Caco-2 (cell line): ENCODE measurements at regions not wholly inside any gene's neighbourhood (a gene's known extent, or its start where the extent isn't known, plus 50 kb on each side); places are given as distances from the start of the nearest gene placed in this dataset.

Experiments used
- BruUV-seq: library from RNA; stranded (reverse); fragments of 400-500 nt; replicated peaks from 2 replicates; lab custom pipeline; 2021; lab: Mats Ljungman, UMichigan
- CTCF ChIA-PET: fragments of 300-600 bp; sonication (Branson Sonifier 250); formaldehyde crosslinking; loops from one replicate; lab custom pipeline; 2022; ENCODE audit warnings: antibody characterized with exemption; lab: Charles Lee
- POLR2A ChIA-PET: fragments of 300-600 bp; sonication (Branson Sonifier 250); formaldehyde crosslinking; loops from one replicate; lab custom pipeline; 2022; ENCODE audit warnings: antibody characterized with exemption; lab: Charles Lee
- DNase-seq, 2 experiments: peaks; one replicate each; pipeline versions ENCODE4 v3.0.0 to v3.0.0-alpha.2; 2020 to 2022
- H3K27me3 ChIP-seq: replicated peaks from 2 replicates; pipeline ENCODE4 v1.6.0; 2011; ENCODE audit warnings: low read length; ENCODE audit not compliant: control insufficient read depth, insufficient read depth
- H3K36me3 ChIP-seq: 2 replicates; pipeline ENCODE4 v1.5.1; 2011; ENCODE audit warnings: low read length; ENCODE audit not compliant: control insufficient read depth, insufficient read depth
- H3K4me1 ChIP-seq: fragments of 250-450 bp; sonication (Bioruptor Pico); 2 replicates; pipeline ENCODE4 v1.5.1; 2020; ENCODE audit warnings: mild to moderate bottlenecking
- H3K4me3 ChIP-seq: 2 replicates; pipeline ENCODE4 v1.5.1; 2011; ENCODE audit warnings: low read depth, mild to moderate bottlenecking, control low read depth, low read length
- H3K9me3 ChIP-seq: fragments of 250-450 bp; sonication (Bioruptor Pico); 2 replicates; pipeline ENCODE4 v1.5.1; 2020; ENCODE audit warnings: mild to moderate bottlenecking, moderate library complexity
- H3K27ac Mint-ChIP-seq: one replicate; pipeline ENCODE4 v1.8.0; 2022; ENCODE audit warnings: mixed read lengths; ENCODE audit not compliant: unreplicated experiment
- H3K27me3 Mint-ChIP-seq: one replicate; pipeline ENCODE4 v1.8.0; 2022; ENCODE audit warnings: mixed read lengths; ENCODE audit not compliant: insufficient read depth, unreplicated experiment
- H3K36me3 Mint-ChIP-seq: one replicate; pipeline ENCODE4 v1.8.0; 2022; ENCODE audit warnings: mild to moderate bottlenecking, mixed read lengths; ENCODE audit not compliant: insufficient read depth, unreplicated experiment
- H3K4me1 Mint-ChIP-seq: one replicate; pipeline ENCODE4 v1.8.0; 2022; ENCODE audit warnings: low read depth, mixed read lengths; ENCODE audit not compliant: unreplicated experiment
- H3K4me3 Mint-ChIP-seq: one replicate; pipeline ENCODE4 v1.8.0; 2022; ENCODE audit warnings: mild to moderate bottlenecking, moderate library complexity, mixed read lengths; ENCODE audit not compliant: unreplicated experiment
- H3K9me3 Mint-ChIP-seq: one replicate; pipeline ENCODE4 v1.8.0; 2022; ENCODE audit warnings: mixed read lengths; ENCODE audit not compliant: unreplicated experiment
- CTCF ChIP-seq, 2 experiments: fragments of 200-600 bp in 1 of 2; IDR thresholded peaks; 1 replicate in 1 of 2; 2 replicates in 1 of 2; pipeline versions ENCODE4 v1.5.1 to v1.8.0; 2011 to 2022; ENCODE audit warnings: antibody characterized with exemption in 1 of 2, control low read depth in 1 of 2, inconsistent platforms in 1 of 2, low read depth in 1 of 2, low read length in 1 of 2, mild to moderate bottlenecking in 1 of 2, moderate library complexity in 1 of 2; ENCODE audit not compliant: insufficient read depth in 1 of 2, severe bottlenecking in 1 of 2, unreplicated experiment in 1 of 2
- intact Hi-C: fragments of 100-400 bp; cut with micrococcal nuclease; formaldehyde crosslinking; loops from one replicate; pipeline ENCODE4 v1.10.0; 2022; ENCODE audit not compliant: unreplicated experiment

GRCh38 chr5:135192351-135192750, 158.3 kb upstream of the PITX1 start:
- H3K4me3 ChIP-seq, result no peak overlapping the region
- H3K9me3 ChIP-seq, result no peaks in the 10 kb centered on the region
- no peaks in the 10 kb centered on the region for H3K36me3 ChIP-seq
- H3K27me3 ChIP-seq, result no peaks in the 10 kb centered on the region
- no peak for DNase-seq
- CTCF ChIA-PET, result interaction anchor here (0.8 to 1.5 kb wide), 2 partner anchors 13 to 288 kb away, joined by 3 to 7 read pairs; partner anchors contain the start of gene PCBD2
- H3K4me3 Mint-ChIP-seq, result no peak overlapping the region
- H3K27ac Mint-ChIP-seq, result peak overlapping the region; percentile 76
- H3K36me3 Mint-ChIP-seq, result peaks cover 7% of the 10 kb centered on the region
- intact Hi-C loops, result no loop called here
- POLR2A ChIA-PET, result no interaction called here
- H3K4me1 ChIP-seq, result peaks cover 24% of the 10 kb centered on the region
- no peak for TF ChIP-seq CTCF (IDR thresholded peaks at IDR 0.05; ENCODE audit: insufficient read depth in 1 of 2, low read depth in 1 of 2, low read length in 1 of 2, severe bottlenecking in 1 of 2, unreplicated experiment in 1 of 2)
- no TSS peak for BruUV-seq
- H3K4me1 Mint-ChIP-seq, result peaks cover 5% of the 10 kb centered on the region
- no peaks in the 10 kb centered on the region for H3K27me3 Mint-ChIP-seq
- H3K9me3 Mint-ChIP-seq, result peaks cover 12% of the 10 kb centered on the region

DNA sequence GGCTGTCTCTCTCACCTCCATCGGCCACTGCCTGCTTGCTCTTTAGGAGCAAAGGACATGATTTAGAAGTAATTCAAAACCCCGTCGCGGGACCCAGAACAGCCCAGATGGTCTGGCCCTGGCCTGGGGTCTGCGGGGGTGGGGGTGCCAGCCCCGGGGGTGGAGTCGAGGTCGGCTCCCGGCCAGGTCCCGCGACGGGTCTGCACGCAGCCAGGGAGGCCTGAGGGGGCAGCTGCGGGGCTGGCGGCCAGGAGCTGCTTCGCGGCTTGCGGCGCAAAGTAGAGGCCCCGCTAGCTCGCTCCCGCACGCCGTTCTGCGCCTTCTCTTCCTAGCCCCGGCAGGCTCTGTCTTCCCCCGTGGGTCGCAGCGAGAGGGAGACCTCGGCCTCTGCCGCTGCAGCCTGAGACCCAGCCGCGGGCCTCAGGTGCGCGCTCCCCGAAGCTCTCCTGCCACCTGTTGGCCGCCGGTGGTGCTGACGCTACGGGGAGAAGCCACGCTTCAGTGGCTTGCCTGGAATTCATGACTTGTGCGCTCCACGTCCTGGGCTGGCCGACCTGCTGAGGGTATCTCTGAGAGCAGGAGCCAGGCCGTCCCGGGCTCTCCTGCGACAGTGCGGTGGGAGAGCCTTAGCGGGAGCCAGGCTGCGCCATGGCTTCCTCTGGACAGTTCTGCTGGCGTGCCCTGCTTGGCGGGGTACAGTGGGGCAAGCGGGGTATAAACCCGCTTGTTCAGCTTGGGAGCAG, 157.2 kb upstream of the PITX1 start:
- peaks cover 7% of the 10 kb centered on the region for H3K36me3 Mint-ChIP-seq
- Histone ChIP-seq H3K4me3 (peak overlapping the region; percentile 72), H3K4me1 (peaks cover 35% of the 10 kb centered on the region), H3K27me3 (no peaks in the 10 kb centered on the region), H3K36me3 (no peaks in the 10 kb centered on the region), H3K9me3 (no peaks in the 10 kb centered on the region)
- peak overlapping the region; percentile 81 for H3K4me3 Mint-ChIP-seq
- peaks cover 16% of the 10 kb centered on the region for H3K4me1 Mint-ChIP-seq
- ChIA-PET CTCF (interaction anchor here (0.5 to 3.2 kb wide), 13 partner anchors 12 to 363 kb away, joined by 3 to 20 read pairs (median 3); partner anchors contain the start of gene PCBD2), POLR2A (no interaction called here)
- no peaks in the 10 kb centered on the region for H3K27me3 Mint-ChIP-seq
- H3K9me3 Mint-ChIP-seq, result peaks cover under 1% of the 10 kb centered on the region
- intact Hi-C loops, result loop anchor here (1.0 kb wide), 4 partner anchors 141 to 274 kb away; no protein-coding TSS in a partner anchor
- TF ChIP-seq CTCF (IDR thresholded peaks at IDR 0.05; ENCODE audit: insufficient read depth in 1 of 2, low read depth in 1 of 2, low read length in 1 of 2, severe bottlenecking in 1 of 2, unreplicated experiment in 1 of 2), result peak; percentile 94 to 98
- H3K27ac Mint-ChIP-seq, result peak overlapping the region; percentile 76
- DNase-seq, result peak; percentile 90 to 93
- BruUV-seq, result no TSS peak

GRCh38 chr5:135190416-135191083, 156.5 kb upstream of the PITX1 start:
- peaks cover 17% of the 10 kb centered on the region for H3K4me1 Mint-ChIP-seq
- peak overlapping the region; percentile 81 for H3K4me3 Mint-ChIP-seq
- peak overlapping the region; percentile 76 for H3K27ac Mint-ChIP-seq
- Histone ChIP-seq H3K4me3 (peak overlapping the region; percentile 72), H3K27me3 (no peaks in the 10 kb centered on the region), H3K4me1 (peaks cover 42% of the 10 kb centered on the region), H3K9me3 (no peaks in the 10 kb centered on the region), H3K36me3 (no peaks in the 10 kb centered on the region)
- H3K9me3 Mint-ChIP-seq, result no peaks in the 10 kb centered on the region
- DNase-seq, result no peak
- ChIA-PET CTCF (interaction anchor here (0.5 to 3.2 kb wide), 12 partner anchors 11 to 363 kb away, joined by 3 to 20 read pairs (median 4); partner anchors contain the start of gene PCBD2), POLR2A (no interaction called here)
- BruUV-seq, result TSS peak; percentile 64
- peaks cover 7% of the 10 kb centered on the region for H3K36me3 Mint-ChIP-seq
- no peak for TF ChIP-seq CTCF (IDR thresholded peaks at IDR 0.05; ENCODE audit: insufficient read depth in 1 of 2, low read depth in 1 of 2, low read length in 1 of 2, severe bottlenecking in 1 of 2, unreplicated experiment in 1 of 2)
- no peaks in the 10 kb centered on the region for H3K27me3 Mint-ChIP-seq
- intact Hi-C loops, result loop anchor here (1.0 kb wide), 4 partner anchors 142 to 273 kb away; no protein-coding TSS in a partner anchor
